Activated CD8-positive, alpha-beta memory T cell treated with anti-CD3 and anti-CD28 coated beads, Interleukin-2, amount 50 U/mL, for 48 hours (primary cell): ENCODE measurements at regions not wholly inside any gene's neighbourhood (a gene's known extent, or its start where the extent isn't known, plus 50 kb on each side); places are given as distances from the start of the nearest gene placed in this dataset.

ENCODE experiments used
- DNase-seq: peaks from one replicate; pipeline ENCODE4 v3.0.0-alpha.2; 2020

GRCh38 chr14:101462726-101463565 is 98.3 kb upstream of the DIO3 start:
- no peak for DNase-seq

- DNase-seq, result no peak
These were observed 97.6 kb upstream of the DIO3 start for GRCh38 chr14:101463566-101464171.

- no peak for DNase-seq
These were observed 96.8 kb upstream of the DIO3 start for GRCh38 chr14:101464310-101464983.

GRCh38 chr14:101464984-101465794 is 96.1 kb upstream of the DIO3 start:
- no peak for DNase-seq

- DNase-seq, result no peak
These were observed 95.4 kb upstream of the DIO3 start for GRCh38 chr14:101465795-101466448.

- DNase-seq, result no peak
These were observed 94.7 kb upstream of the DIO3 start for GRCh38 chr14:101466456-101467180.

GRCh38 chr14:101467181-101467926 is 93.9 kb upstream of the DIO3 start:
- DNase-seq, result no peak

- peak; percentile 36 for DNase-seq
These were observed 91.7 kb upstream of the DIO3 start for GRCh38 chr14:101469382-101470247.

GRCh38 chr14:101470266-101470665 is 91.0 kb upstream of the DIO3 start:
- DNase-seq, result peak; percentile 29

- no peak for DNase-seq
These were observed 89.4 kb upstream of the DIO3 start for GRCh38 chr14:101471723-101472517.

- DNase-seq, result peak; percentile 17
These were observed 88.8 kb upstream of the DIO3 start for GRCh38 chr14:101472518-101472849.

GRCh38 chr14:101473045-101473729 is 88.1 kb upstream of the DIO3 start:
- no peak for DNase-seq

- peak; percentile 33 for DNase-seq
These were observed 87.3 kb upstream of the DIO3 start for GRCh38 chr14:101473795-101474562.

- DNase-seq, result peak; percentile 36
These were observed 86.5 kb upstream of the DIO3 start for GRCh38 chr14:101474563-101475455.

- no peak for DNase-seq
These were observed 85.6 kb upstream of the DIO3 start for GRCh38 chr14:101475456-101476257.
